ENCODE measurements at regions not wholly inside any gene's neighbourhood (a gene's known extent, or its start where the extent isn't known, plus 50 kb on each side); places are given as distances from the start of the nearest gene placed in this dataset.
A peak's percentile ranks its signal among the peaks of the same experiment; 100 is the strongest.
"Not testable (repeated sequence)": the region's sequence is repeated elsewhere in the genome, so short reads cannot be mapped to it uniquely, and the experiment has no call there.

DNA sequence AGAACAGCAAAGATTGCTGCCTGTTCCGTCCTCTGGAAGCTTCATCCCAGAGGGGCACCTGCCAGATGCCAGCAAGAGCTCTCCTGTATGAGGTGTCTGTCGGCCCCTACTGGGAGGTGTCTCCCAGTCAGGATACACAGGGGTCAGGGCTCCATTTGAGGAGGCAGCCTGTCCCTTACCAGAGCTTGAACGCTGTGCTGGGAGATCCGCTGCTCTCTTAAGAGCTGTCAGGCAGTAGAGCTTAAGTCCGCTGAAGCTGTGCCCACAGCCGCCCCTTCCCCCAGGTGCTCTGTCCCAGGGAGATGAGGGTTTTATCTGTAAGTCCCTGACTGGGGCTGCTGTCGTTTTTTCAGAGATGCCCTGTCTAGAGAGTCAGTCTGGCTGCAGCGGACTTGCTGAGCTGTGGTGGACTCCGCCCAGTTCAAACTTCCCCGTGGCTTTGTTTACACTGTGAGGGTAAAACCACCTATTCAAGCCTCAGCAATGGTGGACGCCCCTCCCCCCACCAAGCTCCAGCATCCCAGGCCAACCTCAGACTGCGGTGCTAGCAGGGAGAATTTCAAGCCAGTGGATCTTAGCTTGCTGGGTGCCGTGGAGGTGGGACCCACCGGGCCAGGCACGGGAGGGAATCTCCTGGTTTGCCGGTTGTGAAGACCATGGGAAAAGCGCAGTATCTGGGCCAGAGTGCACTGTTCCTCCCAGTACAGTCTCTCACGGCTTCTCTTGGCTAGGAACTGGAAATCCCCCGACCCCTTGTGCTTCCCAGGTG lies 62.1 kb upstream of the FER start:
- TF ChIP-seq EZH2phosphoT487 (IDR thresholded peaks at IDR 0.05; ENCODE audit: unreplicated experiment); REST (IDR thresholded peaks at IDR 0.05; ENCODE audit: unreplicated experiment); EZH2 (IDR thresholded peaks at IDR 0.05; ENCODE audit: low read depth, unreplicated experiment); ZNF331 (CRISPR knock-in tag; IDR thresholded peaks at IDR 0.05; ENCODE audit: low read depth); STAT1 (IDR thresholded peaks at IDR 0.05; ENCODE audit: unreplicated experiment); CREB1 (CRISPR knock-in tag; IDR thresholded peaks at IDR 0.05; ENCODE audit: low read depth); JUNB (IDR thresholded peaks at IDR 0.05; ENCODE audit: unreplicated experiment); ETS1 (IDR thresholded peaks at IDR 0.05): not testable (repeated sequence)
- TF ChIP-seq CTCF (conservative IDR thresholded peaks at IDR 0.05; ENCODE audit: low read depth in 2 of 2), result peak in 1 of 2 experiments; percentile 26; a peak in 1 of 4 replicates
- TF ChIP-seq POLR2AphosphoS5 (IDR thresholded peaks at IDR 0.05; ENCODE audit: low read depth), result peak; percentile 37; the same call in 1 of the 2 replicates
- TF ChIP-seq, protein P1, sequence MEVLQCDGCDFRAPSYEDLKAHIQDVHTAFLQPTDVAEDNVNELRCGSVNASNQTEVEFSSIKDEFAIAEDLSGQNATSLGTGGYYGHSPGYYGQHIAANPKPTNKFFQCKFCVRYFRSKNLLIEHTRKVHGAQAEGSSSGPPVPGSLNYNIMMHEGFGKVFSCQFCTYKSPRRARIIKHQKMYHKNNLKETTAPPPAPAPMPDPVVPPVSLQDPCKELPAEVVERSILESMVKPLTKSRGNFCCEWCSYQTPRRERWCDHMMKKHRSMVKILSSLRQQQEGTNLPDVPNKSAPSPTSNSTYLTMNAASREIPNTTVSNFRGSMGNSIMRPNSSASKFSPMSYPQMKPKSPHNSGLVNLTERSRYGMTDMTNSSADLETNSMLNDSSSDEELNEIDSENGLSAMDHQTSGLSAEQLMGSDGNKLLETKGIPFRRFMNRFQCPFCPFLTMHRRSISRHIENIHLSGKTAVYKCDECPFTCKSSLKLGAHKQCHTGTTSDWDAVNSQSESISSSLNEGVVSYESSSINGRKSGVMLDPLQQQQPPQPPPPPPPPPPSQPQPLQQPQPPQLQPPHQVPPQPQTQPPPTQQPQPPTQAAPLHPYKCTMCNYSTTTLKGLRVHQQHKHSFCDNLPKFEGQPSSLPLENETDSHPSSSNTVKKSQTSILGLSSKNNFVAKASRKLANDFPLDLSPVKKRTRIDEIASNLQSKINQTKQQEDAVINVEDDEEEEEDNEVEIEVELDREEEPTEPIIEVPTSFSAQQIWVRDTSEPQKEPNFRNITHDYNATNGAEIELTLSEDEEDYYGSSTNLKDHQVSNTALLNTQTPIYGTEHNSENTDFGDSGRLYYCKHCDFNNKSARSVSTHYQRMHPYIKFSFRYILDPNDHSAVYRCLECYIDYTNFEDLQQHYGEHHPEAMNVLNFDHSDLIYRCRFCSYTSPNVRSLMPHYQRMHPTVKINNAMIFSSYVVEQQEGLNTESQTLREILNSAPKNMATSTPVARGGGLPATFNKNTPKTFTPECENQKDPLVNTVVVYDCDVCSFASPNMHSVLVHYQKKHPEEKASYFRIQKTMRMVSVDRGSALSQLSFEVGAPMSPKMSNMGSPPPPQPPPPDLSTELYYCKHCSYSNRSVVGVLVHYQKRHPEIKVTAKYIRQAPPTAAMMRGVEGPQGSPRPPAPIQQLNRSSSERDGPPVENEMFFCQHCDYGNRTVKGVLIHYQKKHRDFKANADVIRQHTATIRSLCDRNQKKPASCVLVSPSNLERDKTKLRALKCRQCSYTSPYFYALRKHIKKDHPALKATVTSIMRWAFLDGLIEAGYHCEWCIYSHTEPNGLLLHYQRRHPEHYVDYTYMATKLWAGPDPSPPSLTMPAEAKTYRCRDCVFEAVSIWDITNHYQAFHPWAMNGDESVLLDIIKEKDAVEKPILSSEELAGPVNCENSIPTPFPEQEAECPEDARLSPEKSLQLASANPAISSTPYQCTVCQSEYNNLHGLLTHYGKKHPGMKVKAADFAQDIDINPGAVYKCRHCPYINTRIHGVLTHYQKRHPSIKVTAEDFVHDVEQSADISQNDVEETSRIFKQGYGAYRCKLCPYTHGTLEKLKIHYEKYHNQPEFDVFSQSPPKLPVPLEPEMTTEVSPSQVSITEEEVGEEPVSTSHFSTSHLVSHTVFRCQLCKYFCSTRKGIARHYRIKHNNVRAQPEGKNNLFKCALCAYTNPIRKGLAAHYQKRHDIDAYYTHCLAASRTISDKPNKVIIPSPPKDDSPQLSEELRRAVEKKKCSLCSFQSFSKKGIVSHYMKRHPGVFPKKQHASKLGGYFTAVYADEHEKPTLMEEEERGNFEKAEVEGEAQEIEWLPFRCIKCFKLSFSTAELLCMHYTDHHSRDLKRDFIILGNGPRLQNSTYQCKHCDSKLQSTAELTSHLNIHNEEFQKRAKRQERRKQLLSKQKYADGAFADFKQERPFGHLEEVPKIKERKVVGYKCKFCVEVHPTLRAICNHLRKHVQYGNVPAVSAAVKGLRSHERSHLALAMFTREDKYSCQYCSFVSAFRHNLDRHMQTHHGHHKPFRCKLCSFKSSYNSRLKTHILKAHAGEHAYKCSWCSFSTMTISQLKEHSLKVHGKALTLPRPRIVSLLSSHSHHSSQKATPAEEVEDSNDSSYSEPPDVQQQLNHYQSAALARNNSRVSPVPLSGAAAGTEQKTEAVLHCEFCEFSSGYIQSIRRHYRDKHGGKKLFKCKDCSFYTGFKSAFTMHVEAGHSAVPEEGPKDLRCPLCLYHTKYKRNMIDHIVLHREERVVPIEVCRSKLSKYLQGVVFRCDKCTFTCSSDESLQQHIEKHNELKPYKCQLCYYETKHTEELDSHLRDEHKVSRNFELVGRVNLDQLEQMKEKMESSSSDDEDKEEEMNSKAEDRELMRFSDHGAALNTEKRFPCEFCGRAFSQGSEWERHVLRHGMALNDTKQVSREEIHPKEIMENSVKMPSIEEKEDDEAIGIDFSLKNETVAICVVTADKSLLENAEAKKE (CRISPR knock-in tag; IDR thresholded peaks at IDR 0.05), result not testable (repeated sequence)

Measured in GM23338 (cell line).